MCF 10A (cell line): ENCODE measurements at regions not wholly inside any gene's neighbourhood (a gene's known extent, or its start where the extent isn't known, plus 50 kb on each side); places are given as distances from the start of the nearest gene placed in this dataset.

Experiments used
- BruUV-seq: library from RNA; stranded (reverse); fragments of 400-500 nt; replicated peaks from 2 replicates; lab custom pipeline; 2021; lab: Mats Ljungman, UMichigan
- CTCF ChIA-PET: fragments of 300-600 bp; sonication (Branson Sonifier 250); formaldehyde crosslinking; extraction: SDS; loops from one replicate; lab custom pipeline; 2021; ENCODE audit warnings: antibody characterized with exemption, inconsistent platforms; lab: Yijun Ruan, JAX
- POLR2A ChIA-PET: fragments of 300-600, 350-650 bp; sonication (Branson Sonifier 250); formaldehyde crosslinking; extraction: SDS; loops from one replicate; lab custom pipeline; 2020; ENCODE audit warnings: antibody characterized with exemption, inconsistent platforms; lab: Yijun Ruan, JAX
- DNase-seq: peaks from one replicate; pipeline ENCODE4 v3.0.0-alpha.2; 2018; ENCODE audit not compliant: unreplicated experiment
- H3K27ac Mint-ChIP-seq: one replicate; pipeline ENCODE4 v1.8.0; 2022; ENCODE audit warnings: mild to moderate bottlenecking, low read depth, mixed read lengths; ENCODE audit not compliant: unreplicated experiment
- H3K27me3 Mint-ChIP-seq: one replicate; pipeline ENCODE4 v1.8.0; 2022; ENCODE audit warnings: mixed read lengths; ENCODE audit not compliant: insufficient read depth, unreplicated experiment
- H3K36me3 Mint-ChIP-seq: one replicate; pipeline ENCODE4 v1.8.0; 2022; ENCODE audit warnings: mild to moderate bottlenecking, moderate library complexity, mixed read lengths; ENCODE audit not compliant: insufficient read depth, unreplicated experiment
- H3K4me1 Mint-ChIP-seq: one replicate; pipeline ENCODE4 v1.8.0; 2022; ENCODE audit warnings: mixed read lengths; ENCODE audit not compliant: insufficient read depth, unreplicated experiment
- H3K4me3 Mint-ChIP-seq: one replicate; pipeline ENCODE4 v1.8.0; 2022; ENCODE audit warnings: mild to moderate bottlenecking, moderate library complexity, mixed read lengths; ENCODE audit not compliant: unreplicated experiment
- H3K9me3 Mint-ChIP-seq: one replicate; pipeline ENCODE4 v1.8.0; 2022; ENCODE audit warnings: mixed read lengths; ENCODE audit not compliant: unreplicated experiment
- intact Hi-C: fragments of 100-400 bp; cut with micrococcal nuclease; formaldehyde crosslinking; loops from 2 replicates; pipeline ENCODE4 v1.14.1; 2022
- TF ChIP-seq, protein P1 (sequence below): fragments of 200-600 bp; IDR thresholded peaks from one replicate; pipeline ENCODE4 v1.8.0; 2022; ENCODE audit warnings: antibody characterized with exemption, mild to moderate bottlenecking; ENCODE audit not compliant: unreplicated experiment

GRCh38 chr15:81443040-81443820 is 69.2 kb upstream of the TMC3 start:
- no peaks in the 10 kb centered on the region for H3K9me3 Mint-ChIP-seq

DNA sequence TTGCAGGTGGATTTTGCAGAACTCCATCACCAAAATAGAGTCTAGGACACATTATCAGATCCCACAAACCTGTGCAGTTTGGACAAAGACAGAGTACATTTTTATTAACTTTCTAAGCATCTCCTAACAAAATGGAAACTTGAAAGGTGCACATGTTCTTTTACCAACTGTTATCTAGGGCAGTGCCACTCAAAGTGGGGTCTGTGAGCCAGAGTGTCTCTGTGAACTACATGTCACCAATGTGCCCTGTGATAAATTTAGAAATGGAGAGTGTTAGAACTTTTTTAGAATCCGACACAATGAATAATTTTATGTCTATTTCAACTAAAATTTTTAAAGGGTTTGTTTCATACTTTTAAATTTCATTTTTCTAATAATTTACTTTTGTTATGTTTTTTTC is 68.4 kb upstream of the TMC3 start:
- intact Hi-C loops = no loop called here
- POLR2A ChIA-PET = no interaction called here

More at GRCh38 chr15:81443040-81443820, 69.2 kb upstream of the TMC3 start:
- TF ChIP-seq, protein P1, sequence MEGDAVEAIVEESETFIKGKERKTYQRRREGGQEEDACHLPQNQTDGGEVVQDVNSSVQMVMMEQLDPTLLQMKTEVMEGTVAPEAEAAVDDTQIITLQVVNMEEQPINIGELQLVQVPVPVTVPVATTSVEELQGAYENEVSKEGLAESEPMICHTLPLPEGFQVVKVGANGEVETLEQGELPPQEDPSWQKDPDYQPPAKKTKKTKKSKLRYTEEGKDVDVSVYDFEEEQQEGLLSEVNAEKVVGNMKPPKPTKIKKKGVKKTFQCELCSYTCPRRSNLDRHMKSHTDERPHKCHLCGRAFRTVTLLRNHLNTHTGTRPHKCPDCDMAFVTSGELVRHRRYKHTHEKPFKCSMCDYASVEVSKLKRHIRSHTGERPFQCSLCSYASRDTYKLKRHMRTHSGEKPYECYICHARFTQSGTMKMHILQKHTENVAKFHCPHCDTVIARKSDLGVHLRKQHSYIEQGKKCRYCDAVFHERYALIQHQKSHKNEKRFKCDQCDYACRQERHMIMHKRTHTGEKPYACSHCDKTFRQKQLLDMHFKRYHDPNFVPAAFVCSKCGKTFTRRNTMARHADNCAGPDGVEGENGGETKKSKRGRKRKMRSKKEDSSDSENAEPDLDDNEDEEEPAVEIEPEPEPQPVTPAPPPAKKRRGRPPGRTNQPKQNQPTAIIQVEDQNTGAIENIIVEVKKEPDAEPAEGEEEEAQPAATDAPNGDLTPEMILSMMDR = no peak
- CTCF ChIA-PET = no interaction called here
- DNase-seq = no peak
- H3K4me3 Mint-ChIP-seq = no peak overlapping the region
- no TSS peak for BruUV-seq
- POLR2A ChIA-PET = no interaction called here
- no peak overlapping the region for H3K27ac Mint-ChIP-seq
- no peaks in the 10 kb centered on the region for H3K36me3 Mint-ChIP-seq
- H3K27me3 Mint-ChIP-seq = no peaks in the 10 kb centered on the region
- H3K4me1 Mint-ChIP-seq = no peaks in the 10 kb centered on the region
- intact Hi-C loops = no loop called here

DNA sequence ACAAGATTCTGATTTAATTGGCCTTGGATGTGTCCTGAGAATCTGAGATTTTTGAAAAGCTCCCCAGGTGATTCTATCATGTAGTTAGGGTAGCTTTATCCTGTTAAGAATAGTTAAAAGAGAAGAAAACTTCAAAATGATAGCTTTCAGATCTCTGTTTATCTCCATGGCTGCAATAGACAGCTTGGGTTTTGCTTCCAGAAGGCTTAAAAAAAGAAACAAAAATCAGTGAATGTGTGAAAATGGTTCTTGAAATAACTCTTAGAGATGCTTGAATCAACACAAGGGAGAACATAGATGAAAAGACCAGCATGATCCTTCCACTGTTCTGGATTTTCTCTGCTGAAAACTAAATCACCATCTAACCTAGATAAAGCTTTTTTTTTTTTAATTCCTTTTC is 60.8 kb upstream of the TMC3 start:
- CTCF ChIA-PET = interaction anchor here (0.5 to 1.8 kb wide), 4 partner anchors 24 to 1536 kb away, joined by 3 to 10 read pairs (median 4); no protein-coding TSS in a partner anchor
- no peak overlapping the region for H3K27ac Mint-ChIP-seq

More for the DNA sequence above, 68.4 kb upstream of the TMC3 start:
- DNase-seq = no peak
- no peaks in the 10 kb centered on the region for H3K9me3 Mint-ChIP-seq
- H3K36me3 Mint-ChIP-seq = no peaks in the 10 kb centered on the region
- TF ChIP-seq, protein P1 = no peak
- H3K4me1 Mint-ChIP-seq = no peaks in the 10 kb centered on the region
- CTCF ChIA-PET = no interaction called here
- BruUV-seq = no TSS peak
- H3K27ac Mint-ChIP-seq = no peak overlapping the region
- no peak overlapping the region for H3K4me3 Mint-ChIP-seq
- H3K27me3 Mint-ChIP-seq = no peaks in the 10 kb centered on the region

GRCh38 chr15:81433462-81433861 is 59.4 kb upstream of the TMC3 start:
- no peak overlapping the region for H3K4me3 Mint-ChIP-seq
- ChIA-PET POLR2A (interaction anchor here (1.1 kb wide), 2 partner anchors 11 to 23 kb away, joined by 3 read pairs; no protein-coding TSS in a partner anchor), CTCF (interaction anchor here (0.6 to 1.1 kb wide), 2 partner anchors 22 to 34 kb away, joined by 3 read pairs; no protein-coding TSS in a partner anchor)
- H3K27ac Mint-ChIP-seq = peak overlapping the region; percentile 61
- TF ChIP-seq, protein P1 = no peak
- intact Hi-C loops = no loop called here
- no peak for DNase-seq
- no peaks in the 10 kb centered on the region for H3K27me3 Mint-ChIP-seq
- no peaks in the 10 kb centered on the region for H3K9me3 Mint-ChIP-seq
- H3K36me3 Mint-ChIP-seq = peaks cover 6% of the 10 kb centered on the region
- BruUV-seq = no TSS peak
- peaks cover 12% of the 10 kb centered on the region for H3K4me1 Mint-ChIP-seq

More for the DNA sequence above, 60.8 kb upstream of the TMC3 start:
- POLR2A ChIA-PET = no interaction called here
- BruUV-seq = no TSS peak
- intact Hi-C loops = no loop called here
- H3K4me1 Mint-ChIP-seq = peaks cover 12% of the 10 kb centered on the region
- H3K4me3 Mint-ChIP-seq = no peak overlapping the region
- TF ChIP-seq, protein P1 = no peak
- DNase-seq = no peak
- no peaks in the 10 kb centered on the region for H3K9me3 Mint-ChIP-seq
- H3K36me3 Mint-ChIP-seq = peaks cover 6% of the 10 kb centered on the region
- H3K27me3 Mint-ChIP-seq = no peaks in the 10 kb centered on the region
